Mesenchymal stem cell (in vitro differentiated cells and primary cell): ENCODE measurements at regions not wholly inside any gene's neighbourhood (a gene's known extent, or its start where the extent isn't known, plus 50 kb on each side); places are given as distances from the start of the nearest gene placed in this dataset.

Source experiments
- DNase-seq: peaks from one replicate; pipeline ENCODE4 v3.0.0-alpha.2; 2013
- H2AFZ ChIP-seq: one replicate; pipeline ENCODE4 v1.6.1; 2013; ENCODE audit warnings: low read depth, mild to moderate bottlenecking, control low read depth, inconsistent platforms, low read length, moderate library complexity
- H2AK5ac ChIP-seq: 2 replicates; pipeline ENCODE4 v1.6.1; 2013; ENCODE audit warnings: low read length, moderate library complexity, mild to moderate bottlenecking, inconsistent platforms; ENCODE audit not compliant: severe bottlenecking
- H2BK120ac ChIP-seq: one replicate; pipeline ENCODE4 v1.6.1; 2013; ENCODE audit warnings: low read depth, mild to moderate bottlenecking, inconsistent platforms, low read length, moderate library complexity
- H2BK12ac ChIP-seq, 2 experiments: one replicate each; pipeline ENCODE4 v1.6.1; 2013; ENCODE audit warnings: inconsistent platforms in 2 of 2, low read length in 2 of 2, mild to moderate bottlenecking in 2 of 2, moderate library complexity in 2 of 2, control low read depth in 1 of 2
- H2BK15ac ChIP-seq: one replicate; pipeline ENCODE4 v1.6.1; 2013; ENCODE audit warnings: mild to moderate bottlenecking, low read depth, inconsistent platforms; ENCODE audit not compliant: poor library complexity, severe bottlenecking
- H2BK5ac ChIP-seq: 2 replicates; pipeline ENCODE4 v1.6.1; 2013; ENCODE audit warnings: low read depth, mild to moderate bottlenecking, low read length, control low read depth, inconsistent platforms; ENCODE audit not compliant: poor library complexity, severe bottlenecking
- H3K14ac ChIP-seq, 2 experiments: one replicate each; pipeline ENCODE4 v1.6.1; 2013; ENCODE audit warnings: inconsistent platforms in 2 of 2, low read length in 2 of 2, control low read depth in 1 of 2, mild to moderate bottlenecking in 1 of 2, moderate library complexity in 1 of 2
- H3K18ac ChIP-seq, 2 experiments: one replicate each; pipeline ENCODE4 v1.6.1; 2013; ENCODE audit warnings: inconsistent platforms in 2 of 2, low read length in 2 of 2, control low read depth in 1 of 2, low read depth in 1 of 2, mild to moderate bottlenecking in 1 of 2
- H3K23ac ChIP-seq, 2 experiments: one replicate each; pipeline ENCODE4 v1.6.1; 2013; ENCODE audit warnings: inconsistent platforms in 2 of 2, low read length in 2 of 2, mild to moderate bottlenecking in 2 of 2, moderate library complexity in 2 of 2, control low read depth in 1 of 2
- H3K27ac ChIP-seq: 2 replicates; pipeline ENCODE4 v1.5.1; 2013; ENCODE audit warnings: mild to moderate bottlenecking, moderate library complexity, low read length, control low read depth, inconsistent platforms; ENCODE audit not compliant: poor library complexity, severe bottlenecking
- H3K27me3 ChIP-seq, 2 experiments: 2 replicates each; pipeline versions ENCODE4 v1.6.1 to v1.7.0; 2013; ENCODE audit warnings: low read length in 2 of 2, mild to moderate bottlenecking in 2 of 2, moderate library complexity in 2 of 2, control low read depth in 1 of 2, inconsistent platforms in 1 of 2; ENCODE audit not compliant: control insufficient read depth in 1 of 2, insufficient read depth in 1 of 2
- H3K36me3 ChIP-seq, 2 experiments: 2 replicates each; pipeline versions ENCODE4 v1.6.1 to v1.7.0; 2013; ENCODE audit warnings: low read length in 2 of 2, control low read depth in 1 of 2, inconsistent platforms in 1 of 2, low read depth in 1 of 2, mild to moderate bottlenecking in 1 of 2; ENCODE audit not compliant: insufficient read depth in 2 of 2, control insufficient read depth in 1 of 2
- H3K4ac ChIP-seq, 2 experiments: one replicate each; pipeline ENCODE4 v1.6.1; 2013; ENCODE audit warnings: inconsistent platforms in 2 of 2, low read length in 2 of 2, mild to moderate bottlenecking in 2 of 2, moderate library complexity in 2 of 2, control low read depth in 1 of 2, low read depth in 1 of 2
- H3K4me1 ChIP-seq: 2 replicates; pipeline ENCODE4 v1.6.1; 2013; ENCODE audit warnings: low read depth, low read length, control low read depth; ENCODE audit not compliant: control insufficient read depth, insufficient read depth
- H3K4me2 ChIP-seq: 2 replicates; pipeline ENCODE4 v1.6.1; 2013; ENCODE audit warnings: low read length, mild to moderate bottlenecking, inconsistent platforms; ENCODE audit not compliant: poor library complexity, severe bottlenecking
- H3K4me3 ChIP-seq, 2 experiments: 2 replicates each; pipeline versions ENCODE4 v1.5.1 to v1.7.0; 2013; ENCODE audit warnings: low read length in 2 of 2, mild to moderate bottlenecking in 2 of 2, control low read depth in 1 of 2, low read depth in 1 of 2; ENCODE audit not compliant: insufficient read depth in 1 of 2
- H3K79me1 ChIP-seq: replicated peaks from 2 replicates; pipeline ENCODE4 v1.6.1; 2013; ENCODE audit warnings: mild to moderate bottlenecking, control low read depth, low read length, inconsistent platforms; ENCODE audit not compliant: poor library complexity, severe bottlenecking
- H3K9ac ChIP-seq: 2 replicates; pipeline ENCODE4 v1.7.0; 2013; ENCODE audit warnings: mild to moderate bottlenecking, low read length, moderate library complexity
- H3K9me3 ChIP-seq: 2 replicates; pipeline ENCODE4 v1.7.0; 2013; ENCODE audit warnings: mild to moderate bottlenecking, low read length; ENCODE audit not compliant: control insufficient read depth
- H4K8ac ChIP-seq: one replicate; pipeline ENCODE4 v1.6.1; 2013; ENCODE audit warnings: inconsistent platforms, mild to moderate bottlenecking, low read length, moderate library complexity
- H4K91ac ChIP-seq: one replicate; pipeline ENCODE4 v1.6.1; 2013; ENCODE audit warnings: mild to moderate bottlenecking, low read length, inconsistent platforms
- WGBS: methylation state at CpG from one replicate; pipeline ENCODE4 v1.1.7; 2013; ENCODE audit warnings: mixed read lengths; 5-methylcytosine and 5-hydroxymethylcytosine counted together

DNA sequence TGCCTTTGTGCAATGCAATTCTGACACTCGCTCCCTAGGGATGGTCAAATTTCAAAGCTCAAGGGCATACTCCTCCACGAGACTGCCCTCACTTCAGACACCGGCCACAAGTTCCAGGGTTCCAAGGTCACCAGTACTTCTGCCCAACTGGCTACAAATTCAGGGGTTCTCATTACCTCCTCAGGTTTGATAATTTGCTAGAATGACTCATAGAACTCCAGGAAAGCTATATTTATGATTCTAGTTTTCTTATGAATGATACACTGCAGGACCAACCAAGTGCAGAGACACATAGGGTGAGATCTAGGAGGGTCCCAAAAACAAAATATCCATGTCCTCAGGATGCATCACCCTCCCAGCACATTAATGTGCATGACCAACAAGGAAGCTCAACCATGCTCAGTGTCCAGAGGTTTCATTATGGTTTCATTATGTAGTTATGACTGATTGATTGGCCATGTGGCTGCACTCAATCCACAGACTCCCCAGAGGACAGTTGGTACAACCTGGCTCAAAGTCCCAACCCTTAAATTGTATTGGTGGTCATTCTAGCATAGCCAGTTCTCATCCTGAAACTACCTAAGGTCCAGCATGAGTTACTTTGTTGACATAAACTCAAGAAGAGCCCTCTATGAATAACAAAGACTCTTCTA is 170.4 kb upstream of the LRRN1 start:
- 73% methylated on average over 3 of the region's 3 CpGs for WGBS
- no peaks in the 10 kb centered on the region for H3K27me3 ChIP-seq

DNA sequence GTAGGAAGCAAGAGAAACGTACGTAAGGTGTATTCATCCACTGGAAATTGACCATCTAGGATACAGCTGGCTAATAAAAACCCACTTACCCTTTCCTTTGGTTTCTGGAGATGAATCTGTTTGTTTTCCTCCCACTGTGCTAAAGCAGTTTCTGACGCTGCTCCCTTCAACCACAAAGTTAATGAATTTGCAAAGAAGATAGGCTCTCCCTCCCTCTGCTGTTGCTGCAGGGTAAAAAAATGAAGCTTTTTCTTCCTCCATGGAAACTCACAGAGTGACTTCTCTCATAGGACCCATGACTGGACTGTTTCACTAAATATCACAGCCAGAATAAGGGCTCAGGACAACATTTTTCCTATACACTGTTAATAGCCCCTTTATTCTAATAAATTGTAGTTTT is 172.1 kb upstream of the LRRN1 start:
- Histone ChIP-seq H3K9me3 (peaks cover 35% of the 10 kb centered on the region), H3K36me3 (no peaks in the 10 kb centered on the region), H3K23ac (no peak overlapping the region), H4K8ac (no peak overlapping the region), H3K9ac (no peak overlapping the region), H2BK15ac (no peak overlapping the region), H3K27me3 (no peaks in the 10 kb centered on the region), H3K4me3 (no peak overlapping the region), H2AK5ac (no peak overlapping the region), H2AFZ (no peak overlapping the region), H2BK5ac (no peak overlapping the region), H4K91ac (no peak overlapping the region), H3K4me1 (no peaks in the 10 kb centered on the region), H3K14ac (no peak overlapping the region), H3K27ac (no peak overlapping the region), H2BK12ac (no peak overlapping the region), H3K79me1 (no peaks in the 10 kb centered on the region), H3K18ac (no peak overlapping the region), H2BK120ac (no peak overlapping the region), H3K4me2 (no peak overlapping the region), H3K4ac (no peak overlapping the region)
- 71% methylated on average over 3 of the region's 3 CpGs for WGBS
- DNase-seq = no peak

More for the DNA sequence above, 170.4 kb upstream of the LRRN1 start:
- Histone ChIP-seq H3K23ac (no peak overlapping the region), H2BK12ac (no peak overlapping the region), H2AFZ (no peak overlapping the region), H3K4me3 (no peak overlapping the region), H3K9ac (no peak overlapping the region), H3K4me2 (no peak overlapping the region), H4K91ac (no peak overlapping the region), H4K8ac (no peak overlapping the region), H2BK120ac (no peak overlapping the region), H2AK5ac (no peak overlapping the region), H3K14ac (no peak overlapping the region), H3K9me3 (peaks cover 30% of the 10 kb centered on the region), H3K79me1 (no peaks in the 10 kb centered on the region), H2BK5ac (no peak overlapping the region), H3K4ac (no peak overlapping the region), H3K27ac (no peak overlapping the region), H3K4me1 (no peaks in the 10 kb centered on the region), H3K36me3 (no peaks in the 10 kb centered on the region), H3K18ac (no peak overlapping the region), H2BK15ac (no peak overlapping the region)
- no peak for DNase-seq

DNA sequence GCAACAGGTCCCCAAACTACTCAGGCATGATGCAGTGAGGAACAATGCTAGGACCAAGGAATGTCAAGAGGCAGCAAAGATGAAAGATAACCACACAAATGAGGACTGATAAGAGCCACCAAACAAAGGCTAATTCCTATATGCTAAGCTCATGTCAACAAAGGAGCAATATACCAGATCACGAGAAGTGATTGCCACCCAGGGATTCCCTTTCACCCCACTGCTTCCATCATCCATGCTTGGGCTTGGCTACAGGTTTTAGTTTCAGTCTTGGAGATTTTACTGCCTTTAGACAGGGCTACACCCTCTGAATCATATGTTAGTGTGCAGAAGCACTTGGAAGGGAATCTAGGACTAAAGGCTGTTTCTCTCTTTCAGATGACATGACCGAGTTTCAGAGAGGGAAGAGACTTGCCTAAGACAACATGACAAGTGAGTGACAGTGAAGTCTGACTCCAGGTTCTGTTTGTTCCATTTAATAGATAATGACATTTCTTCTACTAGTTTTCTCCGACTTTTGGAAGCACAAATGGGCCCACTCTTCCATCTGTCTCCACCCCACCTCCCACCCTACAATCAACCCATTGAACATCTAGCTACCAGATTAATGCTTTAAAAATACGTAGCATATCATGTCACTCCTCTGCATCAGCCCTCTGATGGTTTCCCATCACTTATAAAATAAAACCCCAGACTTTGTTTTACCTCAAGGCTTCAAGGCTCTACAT is 173.5 kb upstream of the LRRN1 start:
- 38% methylated on average over 4 of the region's 4 CpGs for WGBS
- Histone ChIP-seq H2BK120ac (no peak overlapping the region), H3K4me3 (no peak overlapping the region)

DNA sequence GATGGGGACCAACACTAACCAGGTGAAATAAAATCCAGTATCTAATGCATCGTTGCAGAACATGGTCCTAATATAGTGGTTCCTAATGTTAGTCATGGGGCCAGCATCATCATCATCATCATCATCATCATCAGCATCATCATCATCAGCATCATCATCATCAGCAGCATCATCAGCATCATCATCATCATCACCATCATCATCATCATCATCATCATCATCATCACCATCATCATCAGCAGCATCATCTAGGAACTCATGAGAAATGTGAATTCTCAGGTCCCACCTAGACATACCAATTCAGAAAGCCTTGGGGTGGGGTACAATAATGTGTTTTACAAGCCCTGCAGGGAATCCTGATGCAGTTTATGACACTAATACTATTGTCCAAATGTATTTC is 179.4 kb upstream of the LRRN1 start:
- Histone ChIP-seq H3K18ac (no peak overlapping the region), H4K91ac (no peak overlapping the region), H2BK5ac (no peak overlapping the region), H3K27ac (no peak overlapping the region), H3K4me2 (no peak overlapping the region), H2AFZ (no peak overlapping the region), H3K9ac (no peak overlapping the region), H3K14ac (no peak overlapping the region), H2BK15ac (no peak overlapping the region), H4K8ac (no peak overlapping the region), H3K9me3 (peaks cover 27% of the 10 kb centered on the region), H3K23ac (no peak overlapping the region), H2BK12ac (no peak overlapping the region), H3K4me1 (no peaks in the 10 kb centered on the region), H2BK120ac (no peak overlapping the region), H3K27me3 (no peaks in the 10 kb centered on the region), H3K36me3 (no peaks in the 10 kb centered on the region), H2AK5ac (no peak overlapping the region), H3K4me3 (no peak overlapping the region), H3K79me1 (no peaks in the 10 kb centered on the region), H3K4ac (no peak overlapping the region)
- no peak for DNase-seq
- WGBS = 84% methylated on average over 1 of the region's 1 CpG

More for the DNA sequence above, 173.5 kb upstream of the LRRN1 start:
- Histone ChIP-seq H2AFZ (no peak overlapping the region), H3K79me1 (no peaks in the 10 kb centered on the region), H3K9ac (no peak overlapping the region), H3K18ac (no peak overlapping the region), H4K8ac (no peak overlapping the region), H2BK12ac (no peak overlapping the region), H2AK5ac (no peak overlapping the region), H2BK5ac (no peak overlapping the region), H3K4me1 (no peaks in the 10 kb centered on the region), H3K9me3 (peaks cover 37% of the 10 kb centered on the region), H3K27me3 (no peaks in the 10 kb centered on the region), H3K4ac (no peak overlapping the region), H3K14ac (no peak overlapping the region), H3K4me2 (no peak overlapping the region), H2BK15ac (no peak overlapping the region), H3K27ac (no peak overlapping the region), H3K23ac (no peak overlapping the region), H3K36me3 (no peaks in the 10 kb centered on the region), H4K91ac (no peak overlapping the region)
- DNase-seq = no peak
